ENCODE measurements at regions not wholly inside any gene's neighbourhood (a gene's known extent, or its start where the extent isn't known, plus 50 kb on each side); places are given as distances from the start of the nearest gene placed in this dataset.

DNA sequence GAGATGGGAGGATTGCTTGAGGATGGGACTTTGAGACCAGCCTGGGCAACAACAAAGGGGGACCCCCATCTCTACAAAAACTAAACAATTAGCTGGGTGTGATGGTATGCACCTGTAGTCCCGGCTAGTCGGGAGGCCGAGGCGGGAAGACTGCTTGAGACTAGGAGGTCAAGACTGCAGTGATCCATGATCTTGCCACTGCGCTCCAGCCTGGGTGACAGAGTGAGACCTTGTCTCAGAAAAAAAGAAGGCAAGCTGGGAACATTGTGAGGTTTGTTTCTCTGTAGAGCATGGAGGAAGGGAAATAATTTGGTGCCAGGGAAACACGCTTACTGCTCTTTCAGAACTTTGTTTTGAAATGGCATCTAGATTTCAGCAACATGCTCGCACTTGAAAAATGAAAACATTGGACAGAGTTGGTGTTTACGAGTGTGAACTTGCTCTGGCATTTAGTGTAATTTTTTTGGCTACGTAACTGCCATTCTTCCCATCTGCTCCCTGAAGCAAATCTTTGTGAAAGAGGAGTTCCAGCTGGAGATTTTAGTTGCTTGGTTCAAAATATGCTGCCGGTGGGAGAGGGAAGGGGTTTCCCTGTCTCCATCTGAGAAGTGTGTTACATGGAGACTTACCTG is 125.6 kb upstream of the DLX2 start:
- no peaks in the 10 kb centered on the region for H3K4me1 Mint-ChIP-seq
- H3K27ac Mint-ChIP-seq = no peak overlapping the region
- H3K79me2 ChIP-seq (ENCODE audit: control insufficient read depth, insufficient read depth, low read length) = no peaks in the 10 kb centered on the region
- 95% methylated on average over 9 of the region's 10 CpGs for WGBS (ENCODE audit: insufficient coverage)
- H3K4me1 ChIP-seq (ENCODE audit: control insufficient read depth in 2 of 2, insufficient read depth in 2 of 2, low read length in 2 of 2) = no peaks in the 10 kb centered on the region
- H3K36me3 ChIP-seq (replicated peaks in 1 of 2; ENCODE audit: control extremely low read depth in 1 of 2, control insufficient read depth in 1 of 2, extremely low read depth in 1 of 2, insufficient read depth in 2 of 2, low read length in 1 of 2) = no peaks in the 10 kb centered on the region
- no peaks in the 10 kb centered on the region for H3K9me3 ChIP-seq (ENCODE audit: control extremely low read depth in 1 of 3, control insufficient read depth in 2 of 3, insufficient read depth in 1 of 3, low read length in 2 of 3)
- ATAC-seq (ENCODE audit: low read depth) = no peak
- TF ChIP-seq EZH2 (IDR thresholded peaks at IDR 0.05; ENCODE audit: borderline replicate concordance, insufficient read depth, low read depth, low read length, poor library complexity, severe bottlenecking) = no peak
- TF ChIP-seq, protein P1, sequence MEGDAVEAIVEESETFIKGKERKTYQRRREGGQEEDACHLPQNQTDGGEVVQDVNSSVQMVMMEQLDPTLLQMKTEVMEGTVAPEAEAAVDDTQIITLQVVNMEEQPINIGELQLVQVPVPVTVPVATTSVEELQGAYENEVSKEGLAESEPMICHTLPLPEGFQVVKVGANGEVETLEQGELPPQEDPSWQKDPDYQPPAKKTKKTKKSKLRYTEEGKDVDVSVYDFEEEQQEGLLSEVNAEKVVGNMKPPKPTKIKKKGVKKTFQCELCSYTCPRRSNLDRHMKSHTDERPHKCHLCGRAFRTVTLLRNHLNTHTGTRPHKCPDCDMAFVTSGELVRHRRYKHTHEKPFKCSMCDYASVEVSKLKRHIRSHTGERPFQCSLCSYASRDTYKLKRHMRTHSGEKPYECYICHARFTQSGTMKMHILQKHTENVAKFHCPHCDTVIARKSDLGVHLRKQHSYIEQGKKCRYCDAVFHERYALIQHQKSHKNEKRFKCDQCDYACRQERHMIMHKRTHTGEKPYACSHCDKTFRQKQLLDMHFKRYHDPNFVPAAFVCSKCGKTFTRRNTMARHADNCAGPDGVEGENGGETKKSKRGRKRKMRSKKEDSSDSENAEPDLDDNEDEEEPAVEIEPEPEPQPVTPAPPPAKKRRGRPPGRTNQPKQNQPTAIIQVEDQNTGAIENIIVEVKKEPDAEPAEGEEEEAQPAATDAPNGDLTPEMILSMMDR (IDR thresholded peaks at IDR 0.05) = no peak
- H3K4me3 Mint-ChIP-seq = no peak overlapping the region
- H3K27me3 ChIP-seq (replicated peaks in 1 of 4; ENCODE audit: control extremely low read depth in 1 of 4, control insufficient read depth in 3 of 4, insufficient read depth in 4 of 4, low read length in 3 of 4) = peaks cover 0 to 5% (median 1%) of the 10 kb centered on the region in 4 experiments
- H4K20me1 ChIP-seq (ENCODE audit: control insufficient read depth, insufficient read depth, low read length, poor library complexity, severe bottlenecking) = no peaks in the 10 kb centered on the region
- CTCF ChIA-PET = no interaction called here
- no peaks in the 10 kb centered on the region for H3K9me3 Mint-ChIP-seq (ENCODE audit: insufficient read depth)
- H3K27me3 Mint-ChIP-seq = peaks cover 48% of the 10 kb centered on the region
- H2AFZ ChIP-seq (ENCODE audit: insufficient read depth, low read depth, low read length, poor library complexity, severe bottlenecking) = no peak overlapping the region
- intact Hi-C loops (cut with micrococcal nuclease) = no loop called here
- no peak overlapping the region for H3K27ac ChIP-seq (ENCODE audit: low read length in 2 of 2)
- DNase-seq = no peak
- no peak overlapping the region for H3K4me3 ChIP-seq (ENCODE audit: control extremely low read depth in 1 of 5, extremely low read depth in 1 of 5, insufficient read depth in 1 of 5, low read depth in 2 of 5, low read length in 4 of 5)
- H3K4me2 ChIP-seq (replicated peaks; ENCODE audit: low read depth, low read length, poor library complexity, severe bottlenecking) = no peak overlapping the region
- no peak overlapping the region for H3K9ac ChIP-seq (ENCODE audit: low read length)
- POLR2A ChIA-PET = no interaction called here

DNA sequence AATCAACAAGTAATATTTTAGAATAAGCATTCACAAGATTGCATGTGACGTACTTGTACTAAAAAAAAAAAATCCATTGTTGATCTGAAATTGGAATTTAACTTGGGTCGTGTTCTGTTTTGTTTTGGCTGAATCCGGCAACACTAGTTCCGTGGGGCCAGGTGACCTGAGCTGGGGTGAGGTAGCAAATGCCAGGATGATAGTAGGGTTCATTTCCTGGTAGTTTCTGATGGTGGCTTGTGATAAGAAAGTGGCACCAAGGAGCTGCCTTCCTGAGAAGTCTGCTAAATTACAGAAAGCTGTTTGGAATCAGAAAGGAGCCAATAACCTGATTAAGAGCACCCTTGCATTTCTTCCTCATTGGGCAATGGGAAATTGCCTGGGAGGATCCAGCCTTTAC is 126.4 kb upstream of the DLX2 start:
- Histone ChIP-seq H3K4me1 (ENCODE audit: control insufficient read depth in 2 of 2, insufficient read depth in 2 of 2, low read length in 2 of 2) (no peaks in the 10 kb centered on the region), H2AFZ (ENCODE audit: insufficient read depth, low read depth, low read length, poor library complexity, severe bottlenecking) (no peak overlapping the region), H4K20me1 (ENCODE audit: control insufficient read depth, insufficient read depth, low read length, poor library complexity, severe bottlenecking) (no peaks in the 10 kb centered on the region), H3K27ac (ENCODE audit: low read length in 2 of 2) (no peak overlapping the region), H3K9ac (ENCODE audit: low read length) (no peak overlapping the region), H3K79me2 (ENCODE audit: control insufficient read depth, insufficient read depth, low read length) (no peaks in the 10 kb centered on the region), H3K27me3 (replicated peaks in 1 of 4; ENCODE audit: control extremely low read depth in 1 of 4, control insufficient read depth in 3 of 4, insufficient read depth in 4 of 4, low read length in 3 of 4) (peaks cover 0 to 11% (median 7%) of the 10 kb centered on the region in 4 experiments), H3K4me3 (ENCODE audit: control extremely low read depth in 1 of 5, extremely low read depth in 1 of 5, insufficient read depth in 1 of 5, low read depth in 2 of 5, low read length in 4 of 5) (no peak overlapping the region), H3K36me3 (replicated peaks in 1 of 2; ENCODE audit: control extremely low read depth in 1 of 2, control insufficient read depth in 1 of 2, extremely low read depth in 1 of 2, insufficient read depth in 2 of 2, low read length in 1 of 2) (no peaks in the 10 kb centered on the region), H3K4me2 (replicated peaks; ENCODE audit: low read depth, low read length, poor library complexity, severe bottlenecking) (no peak overlapping the region), H3K9me3 (ENCODE audit: control extremely low read depth in 1 of 3, control insufficient read depth in 2 of 3, insufficient read depth in 1 of 3, low read length in 2 of 3) (no peaks in the 10 kb centered on the region)
- no peak for ATAC-seq (ENCODE audit: low read depth)
- DNase-seq = no peak
- no peak overlapping the region for H3K27ac Mint-ChIP-seq
- peaks cover 2% of the 10 kb centered on the region for H3K4me1 Mint-ChIP-seq
- POLR2A ChIA-PET = no interaction called here
- 72% methylated on average over 4 of the region's 4 CpGs for WGBS (ENCODE audit: insufficient coverage)
- no peak for TF ChIP-seq EZH2 (IDR thresholded peaks at IDR 0.05; ENCODE audit: borderline replicate concordance, insufficient read depth, low read depth, low read length, poor library complexity, severe bottlenecking)
- TF ChIP-seq, protein P1 (IDR thresholded peaks at IDR 0.05) = no peak
- H3K9me3 Mint-ChIP-seq (ENCODE audit: insufficient read depth) = no peaks in the 10 kb centered on the region
- CTCF ChIA-PET = no interaction called here
- no peak overlapping the region for H3K4me3 Mint-ChIP-seq
- peaks cover 52% of the 10 kb centered on the region for H3K27me3 Mint-ChIP-seq
- intact Hi-C loops (cut with micrococcal nuclease) = no loop called here
